ENCODE measurements at regions not wholly inside any gene's neighbourhood (a gene's known extent, or its start where the extent isn't known, plus 50 kb on each side); places are given as distances from the start of the nearest gene placed in this dataset.
"Not testable (repeated sequence)": the region's sequence is repeated elsewhere in the genome, so short reads cannot be mapped to it uniquely, and the experiment has no call there.

DNA sequence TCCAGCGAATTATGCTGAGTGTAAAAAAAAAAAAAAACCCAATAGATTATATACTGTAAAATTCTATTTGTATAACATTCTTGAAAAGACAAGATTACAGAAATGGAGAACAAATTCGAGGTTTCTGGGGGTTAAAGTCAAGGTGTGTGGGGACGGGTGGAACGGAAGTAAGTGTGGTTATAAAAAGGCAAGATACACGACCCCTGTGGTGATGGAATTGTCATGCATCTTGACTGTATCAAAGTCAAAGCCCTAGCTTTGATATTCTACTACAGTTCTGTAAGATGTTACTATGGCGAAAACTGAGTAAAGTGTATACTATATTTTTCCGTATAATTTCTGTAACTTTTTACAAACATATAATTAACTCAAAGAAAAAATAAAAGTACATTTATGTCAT is 718.2 kb upstream of the PCDH15 start:
- no peak overlapping the region for H3K4me3 ChIP-seq (replicated peaks in 1 of 2; ENCODE audit: low read depth in 2 of 2, low read length in 2 of 2)
- TF ChIP-seq, protein P1, sequence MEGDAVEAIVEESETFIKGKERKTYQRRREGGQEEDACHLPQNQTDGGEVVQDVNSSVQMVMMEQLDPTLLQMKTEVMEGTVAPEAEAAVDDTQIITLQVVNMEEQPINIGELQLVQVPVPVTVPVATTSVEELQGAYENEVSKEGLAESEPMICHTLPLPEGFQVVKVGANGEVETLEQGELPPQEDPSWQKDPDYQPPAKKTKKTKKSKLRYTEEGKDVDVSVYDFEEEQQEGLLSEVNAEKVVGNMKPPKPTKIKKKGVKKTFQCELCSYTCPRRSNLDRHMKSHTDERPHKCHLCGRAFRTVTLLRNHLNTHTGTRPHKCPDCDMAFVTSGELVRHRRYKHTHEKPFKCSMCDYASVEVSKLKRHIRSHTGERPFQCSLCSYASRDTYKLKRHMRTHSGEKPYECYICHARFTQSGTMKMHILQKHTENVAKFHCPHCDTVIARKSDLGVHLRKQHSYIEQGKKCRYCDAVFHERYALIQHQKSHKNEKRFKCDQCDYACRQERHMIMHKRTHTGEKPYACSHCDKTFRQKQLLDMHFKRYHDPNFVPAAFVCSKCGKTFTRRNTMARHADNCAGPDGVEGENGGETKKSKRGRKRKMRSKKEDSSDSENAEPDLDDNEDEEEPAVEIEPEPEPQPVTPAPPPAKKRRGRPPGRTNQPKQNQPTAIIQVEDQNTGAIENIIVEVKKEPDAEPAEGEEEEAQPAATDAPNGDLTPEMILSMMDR (IDR thresholded peaks at IDR 0.05; ENCODE audit: low read depth, low read length) = no peak
- DNase-seq (ENCODE audit: low read depth in 2 of 2) = no peak

DNA sequence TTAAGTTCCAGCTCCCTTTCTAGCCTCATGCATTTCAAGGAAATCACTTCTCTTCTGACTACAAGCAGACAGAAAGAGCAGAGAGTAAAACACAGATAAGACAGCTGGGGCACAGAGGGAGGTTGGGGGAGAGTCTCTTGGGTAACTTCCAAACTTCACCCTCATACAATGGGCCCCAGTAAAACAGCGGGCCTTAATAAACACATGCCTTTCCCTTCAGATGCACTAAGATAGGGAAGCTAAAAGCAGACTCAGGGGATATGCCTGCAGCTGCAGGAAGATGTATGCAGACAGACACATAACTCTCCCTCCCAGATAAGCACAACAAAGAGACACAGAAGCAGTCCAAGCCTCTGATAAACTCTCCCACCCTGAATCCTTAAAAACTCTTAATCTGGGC is 717.4 kb upstream of the PCDH15 start:
- not testable (repeated sequence) for H3K4me3 ChIP-seq (replicated peaks in 1 of 2; ENCODE audit: low read depth in 2 of 2, low read length in 2 of 2)
- peak in 1 of 2 donors; percentile 0 for DNase-seq (ENCODE audit: low read depth in 2 of 2)

DNA sequence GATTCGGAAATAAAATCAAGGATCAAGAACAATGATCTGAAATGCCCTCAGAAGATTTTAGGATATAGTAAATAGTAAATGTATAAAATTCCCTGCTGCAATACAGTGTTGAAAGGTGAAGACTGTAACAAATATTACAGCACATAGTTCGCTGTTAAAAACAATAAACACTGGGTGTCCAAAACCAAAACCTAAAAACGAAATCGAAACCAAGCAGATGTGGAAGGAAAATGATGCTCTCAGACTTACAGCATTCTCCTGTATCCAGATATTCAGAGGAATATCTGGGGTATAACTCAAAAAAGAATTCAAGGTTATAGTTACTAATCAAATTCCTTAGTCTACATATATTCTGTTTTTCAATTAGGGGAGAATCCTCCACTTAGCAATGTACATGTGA is 708.1 kb upstream of the PCDH15 start:
- H3K4me3 ChIP-seq (replicated peaks in 1 of 2; ENCODE audit: low read depth in 2 of 2, low read length in 2 of 2) = no peak overlapping the region
- TF ChIP-seq, protein P1 (IDR thresholded peaks at IDR 0.05; ENCODE audit: low read depth, low read length) = no peak
- no peak for DNase-seq (ENCODE audit: low read depth in 2 of 2)

DNA sequence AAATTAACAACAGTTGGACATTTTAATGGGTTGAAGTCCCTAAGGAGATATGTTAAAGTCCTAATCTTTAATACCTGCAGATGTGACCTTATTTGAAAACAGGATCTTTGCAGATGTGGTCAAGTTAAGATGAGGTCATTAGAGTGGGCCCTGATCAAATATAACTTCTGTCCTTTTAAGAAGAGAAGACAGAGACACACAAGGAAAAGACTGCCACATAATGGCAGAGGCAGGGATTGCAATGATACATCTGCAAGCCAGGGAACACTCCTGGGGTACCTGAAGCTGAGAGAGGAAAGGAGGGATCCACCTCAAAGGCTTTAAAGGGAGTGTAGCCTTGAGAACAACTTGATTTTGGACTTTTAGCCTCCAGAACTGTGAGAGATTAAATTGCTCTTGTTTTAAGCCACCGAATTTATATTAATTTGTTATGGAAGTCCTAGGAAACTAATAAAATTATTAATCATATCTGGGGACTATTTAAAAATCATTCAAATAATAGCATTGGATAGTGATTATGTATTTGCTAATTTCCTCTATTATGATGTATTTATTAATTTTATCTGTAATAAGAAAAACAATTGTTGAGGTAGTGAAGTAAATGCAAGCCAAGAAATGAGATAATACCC is 700.0 kb upstream of the PCDH15 start:
- DNase-seq (ENCODE audit: low read depth in 2 of 2) = peak; percentile 12 to 13
- TF ChIP-seq, protein P1 (IDR thresholded peaks at IDR 0.05; ENCODE audit: low read depth, low read length) = no peak
- no peak overlapping the region for H3K4me3 ChIP-seq (replicated peaks in 1 of 2; ENCODE audit: low read depth in 2 of 2, low read length in 2 of 2)

DNA sequence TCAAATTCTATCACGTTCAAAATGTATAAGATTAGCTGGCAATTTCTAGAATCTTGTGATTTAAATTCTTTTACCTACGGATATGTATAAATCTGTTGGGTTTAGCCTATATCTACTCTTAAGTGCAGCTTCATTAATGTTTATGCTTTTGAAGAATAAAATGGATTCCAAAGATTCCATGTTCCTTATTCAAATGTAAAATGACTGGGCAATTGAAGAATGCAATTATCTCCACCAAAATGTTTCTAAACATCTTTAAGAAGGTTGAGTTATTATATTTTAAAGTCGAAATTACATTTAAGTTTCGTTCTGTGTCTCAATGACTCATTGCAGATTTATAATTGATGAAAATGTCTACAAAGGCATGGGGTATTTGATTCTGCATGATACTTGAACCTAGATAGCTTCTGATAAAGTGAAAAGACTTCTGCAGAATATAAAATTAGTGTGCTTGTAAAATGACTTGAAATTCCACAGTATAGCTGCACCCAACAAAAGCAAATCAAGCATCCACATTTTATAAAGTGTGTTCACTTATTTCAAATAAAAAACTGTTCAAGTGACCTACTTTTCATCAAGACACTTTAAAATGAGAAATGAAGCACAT is 697.0 kb upstream of the PCDH15 start:
- no peak for DNase-seq (ENCODE audit: low read depth in 2 of 2)
- TF ChIP-seq, protein P1 (IDR thresholded peaks at IDR 0.05; ENCODE audit: low read depth, low read length) = no peak
- no peak overlapping the region for H3K4me3 ChIP-seq (replicated peaks in 1 of 2; ENCODE audit: low read depth in 2 of 2, low read length in 2 of 2)

DNA sequence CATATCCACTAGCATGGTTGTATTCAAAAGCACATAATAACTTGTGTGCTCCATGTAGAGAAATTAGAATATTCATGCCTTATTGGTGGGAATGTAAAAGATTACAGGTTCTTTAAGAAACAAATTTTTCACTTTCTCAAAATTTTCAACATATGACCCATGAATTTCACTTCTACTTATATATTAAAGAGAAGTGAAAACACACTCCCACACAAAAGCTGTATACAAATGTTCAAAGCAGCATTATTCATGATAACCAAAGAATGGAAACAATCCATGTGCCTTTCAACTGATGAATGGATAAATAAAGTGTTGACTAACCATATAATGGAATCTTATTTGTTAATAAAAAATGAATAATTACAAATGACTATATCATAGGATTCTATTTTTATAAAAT is 694.5 kb upstream of the PCDH15 start:
- TF ChIP-seq, protein P1 (IDR thresholded peaks at IDR 0.05; ENCODE audit: low read depth, low read length) = no peak

DNA sequence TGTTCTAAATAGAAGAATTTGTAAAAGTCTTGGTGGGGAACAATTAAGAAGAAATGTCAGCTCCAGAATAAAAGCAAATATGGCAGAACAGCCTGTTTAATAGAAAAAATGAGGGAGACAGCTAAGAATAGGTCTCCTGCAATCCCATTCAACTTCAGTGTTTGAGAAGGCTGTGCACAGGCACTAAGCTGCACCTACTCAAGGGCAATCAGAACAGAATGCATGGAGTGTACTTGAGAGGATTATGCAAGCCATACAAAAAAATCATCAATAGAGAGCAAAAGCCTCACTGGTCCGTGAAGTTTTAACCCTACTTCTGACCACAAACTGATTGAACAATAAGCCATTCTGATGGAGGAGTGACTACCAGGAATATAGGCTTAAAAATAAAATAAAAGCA is 690.7 kb upstream of the PCDH15 start:
- TF ChIP-seq, protein P1 (IDR thresholded peaks at IDR 0.05; ENCODE audit: low read depth, low read length) = no peak
- DNase-seq (ENCODE audit: low read depth in 2 of 2) = no peak

More for the DNA sequence above, 694.5 kb upstream of the PCDH15 start:
- DNase-seq (ENCODE audit: low read depth in 2 of 2) = no peak
- no peak overlapping the region for H3K4me3 ChIP-seq (replicated peaks in 1 of 2; ENCODE audit: low read depth in 2 of 2, low read length in 2 of 2)

More for the DNA sequence above, 690.7 kb upstream of the PCDH15 start:
- H3K4me3 ChIP-seq (replicated peaks in 1 of 2; ENCODE audit: low read depth in 2 of 2, low read length in 2 of 2) = no peak overlapping the region

All from cardiac fibroblast (primary cell).